CD14-positive monocyte (primary cell): ENCODE measurements at regions not wholly inside any gene's neighbourhood (a gene's known extent, or its start where the extent isn't known, plus 50 kb on each side); places are given as distances from the start of the nearest gene placed in this dataset.

Source experiments
- DNase-seq, 3 donors: peaks; one replicate each; pipeline ENCODE4 v3.0.0-alpha.2; 2011 to 2022
- H2AFZ ChIP-seq: 2 replicates; pipeline ENCODE4 v1.6.0; 2012; ENCODE audit warnings: mild to moderate bottlenecking, low read depth, low read length, inconsistent platforms; ENCODE audit not compliant: insufficient read depth, poor library complexity, severe bottlenecking
- H3K27ac ChIP-seq, 2 donors: 1 replicate in 1 of 2; 2 replicates in 1 of 2; pipeline ENCODE4 v1.5.1; 2012 to 2013; ENCODE audit warnings: low read length in 2 of 2, control low read depth in 1 of 2, inconsistent platforms in 1 of 2, low read depth in 1 of 2, mild to moderate bottlenecking in 1 of 2
- H3K27me3 ChIP-seq, 2 donors: one replicate each; pipeline versions ENCODE4 v1.6.0 to v1.6.1; 2011 to 2013; ENCODE audit warnings: low read length in 2 of 2; ENCODE audit not compliant: control insufficient read depth in 2 of 2, insufficient read depth in 2 of 2
- H3K36me3 ChIP-seq, 2 donors: replicated peaks in 1 of 2; 1 replicate in 1 of 2; 2 replicates in 1 of 2; pipeline versions ENCODE4 v1.5.1 to v1.6.1; 2012 to 2013; ENCODE audit warnings: low read length in 2 of 2, control low read depth in 1 of 2, inconsistent platforms in 1 of 2, mild to moderate bottlenecking in 1 of 2; ENCODE audit not compliant: insufficient read depth in 2 of 2, control insufficient read depth in 1 of 2
- H3K4me1 ChIP-seq, 2 donors: 1 replicate in 1 of 2; 2 replicates in 1 of 2; pipeline versions ENCODE4 v1.5.1 to v1.6.1; 2012 to 2013; ENCODE audit warnings: low read length in 2 of 2, control low read depth in 1 of 2, inconsistent platforms in 1 of 2, mild to moderate bottlenecking in 1 of 2, moderate library complexity in 1 of 2; ENCODE audit not compliant: insufficient read depth in 2 of 2, control insufficient read depth in 1 of 2
- H3K4me2 ChIP-seq: replicated peaks from 2 replicates; pipeline ENCODE3; 2012; ENCODE audit warnings: low read length, moderate library complexity, mild to moderate bottlenecking; ENCODE audit not compliant: poor library complexity, severe bottlenecking; ENCODE audit errors: extremely low read depth
- H3K4me3 ChIP-seq, 3 experiments: fragments of 200-600 bp in 1 of 3; sonication (generic) in 1 of 3; replicated peaks in 1 of 3; 1 replicate in 2 of 3; 2 replicates in 1 of 3; pipeline ENCODE4 v1.5.1; 2011 to 2013; ENCODE audit warnings: low read length in 3 of 3, mild to moderate bottlenecking in 3 of 3, control low read depth in 2 of 3, low read depth in 2 of 3, inconsistent platforms in 1 of 3, moderate library complexity in 1 of 3
- H3K79me2 ChIP-seq: 2 replicates; pipeline ENCODE4 v1.6.0; 2012; ENCODE audit warnings: mild to moderate bottlenecking, control low read depth, inconsistent platforms, low read length, moderate library complexity; ENCODE audit not compliant: insufficient read depth
- H3K9ac ChIP-seq: 2 replicates; pipeline ENCODE4 v1.6.0; 2017; ENCODE audit warnings: low read length, mild to moderate bottlenecking; ENCODE audit not compliant: insufficient read depth, poor library complexity, severe bottlenecking
- H3K9me3 ChIP-seq, 2 donors: replicated peaks in 1 of 2; 1 replicate in 1 of 2; 2 replicates in 1 of 2; pipeline versions ENCODE4 v1.5.1 to v1.6.1; 2012 to 2013; ENCODE audit warnings: low read length in 2 of 2, control low read depth in 1 of 2; ENCODE audit not compliant: control insufficient read depth in 1 of 2, insufficient read depth in 1 of 2
- H4K20me1 ChIP-seq: 2 replicates; pipeline ENCODE4 v1.6.0; 2012; ENCODE audit warnings: mild to moderate bottlenecking, low read length, control low read depth, moderate library complexity; ENCODE audit not compliant: insufficient read depth
- H3K27ac Mint-ChIP-seq, 7 donors: one replicate each; pipeline ENCODE4 v1.8.0; 2020; ENCODE audit warnings: mild to moderate bottlenecking in 7 of 7, mixed read lengths in 7 of 7, moderate library complexity in 6 of 7, inconsistent platforms in 2 of 7
- H3K27me3 Mint-ChIP-seq, 3 donors: one replicate each; pipeline ENCODE4 v1.8.0; 2021 to 2022; ENCODE audit warnings: low read depth in 3 of 3, mild to moderate bottlenecking in 3 of 3, mixed read lengths in 3 of 3, moderate library complexity in 3 of 3, inconsistent platforms in 1 of 3
- H3K36me3 Mint-ChIP-seq, 2 donors: one replicate each; pipeline ENCODE4 v1.8.0; 2020; ENCODE audit warnings: mixed read lengths in 2 of 2, inconsistent platforms in 1 of 2, mild to moderate bottlenecking in 1 of 2
- H3K4me1 Mint-ChIP-seq: one replicate; pipeline ENCODE4 v1.8.0; 2020; ENCODE audit warnings: mild to moderate bottlenecking, mixed read lengths
- H3K4me3 Mint-ChIP-seq, 2 donors: one replicate each; pipeline ENCODE4 v1.8.0; 2020; ENCODE audit warnings: mild to moderate bottlenecking in 2 of 2, mixed read lengths in 2 of 2, moderate library complexity in 1 of 2
- H3K9me3 Mint-ChIP-seq, 7 donors: one replicate each; pipeline ENCODE4 v1.8.0; 2020 to 2022; ENCODE audit warnings: mixed read lengths in 7 of 7, mild to moderate bottlenecking in 6 of 7, moderate library complexity in 6 of 7, inconsistent platforms in 2 of 7
- CTCF ChIP-seq: fragments of 200-600 bp; IDR thresholded peaks from one replicate; pipeline ENCODE4 v1.8.0; 2022; ENCODE audit warnings: antibody characterized with exemption, mild to moderate bottlenecking
- WGBS: methylation state at CpG from one replicate; pipeline ENCODE4 v1.1.5; 2013; ENCODE audit warnings: missing lambda C conversion rate; ENCODE audit not compliant: insufficient coverage; 5-methylcytosine and 5-hydroxymethylcytosine counted together
- intact Hi-C, 2 donors: fragments of 100-400 bp; cut with micrococcal nuclease; formaldehyde crosslinking; loops; one replicate each; pipeline versions ENCODE4 v1.15.0 to v1.15.1; 2023

GRCh38 chr2:153645599-153645998, 167.0 kb upstream of the RPRM start:
- Histone ChIP-seq H3K4me3 (no peak overlapping the region), H3K27ac (no peak overlapping the region), H4K20me1 (no peaks in the 10 kb centered on the region), H3K4me1 (no peaks in the 10 kb centered on the region), H3K36me3 (no peaks in the 10 kb centered on the region), H3K4me2 (no peak overlapping the region), H3K79me2 (no peaks in the 10 kb centered on the region), H3K27me3 (no peaks in the 10 kb centered on the region), H3K9me3 (peaks cover 0 to under 1% of the 10 kb centered on the region in 2 donors), H2AFZ (no peak overlapping the region), H3K9ac (no peak overlapping the region)
- TF ChIP-seq CTCF = no peak
- Mint-ChIP-seq H3K4me3 (no peak overlapping the region), H3K36me3 (no peaks in the 10 kb centered on the region), H3K4me1 (no peaks in the 10 kb centered on the region), H3K27me3 (no peaks in the 10 kb centered on the region), H3K27ac (no peak overlapping the region), H3K9me3 (peaks cover 0 to 9% (median 4%) of the 10 kb centered on the region in 7 donors)
- no peak for DNase-seq
- intact Hi-C loops = no loop called here

GRCh38 chr2:153657651-153658050, 179.1 kb upstream of the RPRM start:
- H3K9ac ChIP-seq = no peak overlapping the region
- H3K27ac ChIP-seq = no peak overlapping the region
- Mint-ChIP-seq H3K36me3 (no peaks in the 10 kb centered on the region), H3K4me3 (no peak overlapping the region), H3K9me3 (peaks cover 0 to 6% (median 4%) of the 10 kb centered on the region in 7 donors), H3K4me1 (no peaks in the 10 kb centered on the region), H3K27ac (no peak overlapping the region), H3K27me3 (no peaks in the 10 kb centered on the region)
- H2AFZ ChIP-seq = no peak overlapping the region
- H3K4me2 ChIP-seq = no peak overlapping the region
- no peaks in the 10 kb centered on the region for H3K79me2 ChIP-seq
- intact Hi-C loops = no loop called here
- no peaks in the 10 kb centered on the region for H3K36me3 ChIP-seq
- H3K27me3 ChIP-seq = no peaks in the 10 kb centered on the region
- no peaks in the 10 kb centered on the region for H3K4me1 ChIP-seq
- TF ChIP-seq CTCF = no peak
- H3K9me3 ChIP-seq = no peaks in the 10 kb centered on the region
- DNase-seq = no peak
- no peak overlapping the region for H3K4me3 ChIP-seq
- H4K20me1 ChIP-seq = no peaks in the 10 kb centered on the region
- WGBS = no CpG with 5 or more reads among the region's 1 CpG
